ENCODE measurements at regions not wholly inside any gene's neighbourhood (a gene's known extent, or its start where the extent isn't known, plus 50 kb on each side); places are given as distances from the start of the nearest gene placed in this dataset.

DNA sequence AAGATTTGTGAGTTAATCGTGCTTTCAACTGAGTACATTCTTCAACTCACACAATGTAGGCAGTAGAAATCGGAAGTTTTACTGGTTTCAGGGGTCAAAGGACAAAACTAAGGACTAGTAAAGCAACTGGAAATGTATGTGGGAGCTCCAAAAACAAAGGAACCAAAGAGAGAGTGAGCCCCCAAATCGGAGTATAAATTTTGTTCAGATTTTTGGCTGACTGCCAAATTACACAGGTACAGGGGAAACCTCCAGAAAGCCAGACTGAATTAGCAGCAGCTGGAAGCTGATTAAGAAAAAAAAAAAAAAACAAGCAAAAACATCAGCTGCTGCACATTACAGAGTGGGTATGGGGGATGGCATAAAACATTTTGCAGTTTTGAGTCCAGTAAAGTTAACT lies 75.2 kb upstream of the GNAZ start:
- TF ChIP-seq CTCF (IDR thresholded peaks at IDR 0.05; ENCODE audit: low read depth, low read length) (no peak), POLR2A (IDR thresholded peaks at IDR 0.05; ENCODE audit: extremely low read depth, insufficient read length) (no peak), MYC (IDR thresholded peaks at IDR 0.05; ENCODE audit: low read depth, low read length) (no peak)
- TF ChIP-seq, protein P1, sequence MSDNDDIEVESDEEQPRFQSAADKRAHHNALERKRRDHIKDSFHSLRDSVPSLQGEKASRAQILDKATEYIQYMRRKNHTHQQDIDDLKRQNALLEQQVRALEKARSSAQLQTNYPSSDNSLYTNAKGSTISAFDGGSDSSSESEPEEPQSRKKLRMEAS (IDR thresholded peaks at IDR 0.05; ENCODE audit: low read depth, low read length), result no peak
